CD4-positive, alpha-beta T cell treated with Interferon alpha-2 for 1 hour (primary cell): ENCODE measurements at regions not wholly inside any gene's neighbourhood (a gene's known extent, or its start where the extent isn't known, plus 50 kb on each side); places are given as distances from the start of the nearest gene placed in this dataset.
"Not testable (repeated sequence)": the region's sequence is repeated elsewhere in the genome, so short reads cannot be mapped to it uniquely, and the experiment has no call there.

Experiments used
- DNase-seq, 2 donors: peaks; one replicate each; pipeline ENCODE4 v3.0.0-alpha.2; 2020 to 2022

- DNase-seq: no peak
Measured at GRCh38 chr1:30374400-30375070, 348.9 kb downstream of the MATN1 start.

GRCh38 chr1:30373471-30374399 is 349.6 kb downstream of the MATN1 start:
- DNase-seq: no peak

GRCh38 chr1:30372792-30373433 is 350.5 kb downstream of the MATN1 start:
- no peak for DNase-seq

- no peak for DNase-seq
Measured at GRCh38 chr1:30371888-30372791, 351.2 kb downstream of the MATN1 start.

GRCh38 chr1:30371179-30371788 is 352.1 kb downstream of the MATN1 start:
- no peak for DNase-seq

- DNase-seq: no peak
Measured at GRCh38 chr1:30368651-30369240, 354.6 kb downstream of the MATN1 start.

GRCh38 chr1:30366911-30367310 is 356.5 kb downstream of the MATN1 start:
- no peak for DNase-seq

GRCh38 chr1:30366199-30366598 is 357.2 kb downstream of the MATN1 start:
- DNase-seq: no peak

GRCh38 chr1:30365596-30365995 is 357.8 kb downstream of the MATN1 start:
- no peak for DNase-seq

GRCh38 chr1:30363031-30363430 is 360.4 kb downstream of the MATN1 start:
- DNase-seq: no peak

- DNase-seq: no peak
Measured at GRCh38 chr1:30362603-30362990, 360.8 kb downstream of the MATN1 start.

- DNase-seq: not testable (repeated sequence)
Measured at GRCh38 chr1:30361890-30362602, 361.3 kb downstream of the MATN1 start.

- no peak for DNase-seq
Measured at GRCh38 chr1:30360753-30361152, 362.6 kb downstream of the MATN1 start.

- no peak for DNase-seq
Measured at GRCh38 chr1:30360281-30360680, 363.1 kb downstream of the MATN1 start.

- DNase-seq: no peak
Measured at GRCh38 chr1:30359539-30360220, 363.7 kb downstream of the MATN1 start.

GRCh38 chr1:30358500-30358899 is 364.9 kb downstream of the MATN1 start:
- DNase-seq: no peak

- no peak for DNase-seq
Measured at GRCh38 chr1:30356839-30357238, 366.5 kb downstream of the MATN1 start.

GRCh38 chr1:30354410-30354809 is 369.0 kb downstream of the MATN1 start:
- DNase-seq: no peak

- DNase-seq: no peak
Measured at GRCh38 chr1:30353637-30354036, 369.7 kb downstream of the MATN1 start.

GRCh38 chr1:30348147-30348546 is 375.2 kb downstream of the MATN1 start:
- no peak for DNase-seq
